Cardiac muscle cell (in vitro differentiated cells and primary cell): ENCODE measurements at regions not wholly inside any gene's neighbourhood (a gene's known extent, or its start where the extent isn't known, plus 50 kb on each side); places are given as distances from the start of the nearest gene placed in this dataset.

Experiments
- DNase-seq, 2 donors: peaks; one replicate each; pipeline versions ENCODE4 v3.0.0 to v3.0.0-alpha.2; 2010 to 2017; ENCODE audit warnings: low read depth in 1 of 2, low spot score in 1 of 2
- H3K27ac ChIP-seq: fragments of 200-600 bp; sonication (generic); 2 replicates; pipeline ENCODE4 v1.5.1; 2016
- H3K27me3 ChIP-seq: fragments of 200-600 bp; sonication (generic); 2 replicates; pipeline ENCODE4 v1.6.0; 2016; ENCODE audit warnings: control low read depth
- H3K36me3 ChIP-seq: fragments of 200-600 bp; sonication (generic); 2 replicates; pipeline ENCODE4 v1.5.1; 2016; ENCODE audit warnings: control low read depth
- H3K4me1 ChIP-seq: fragments of 200-600 bp; sonication (generic); 2 replicates; pipeline ENCODE4 v1.8.1; 2017; ENCODE audit warnings: low read depth, mild to moderate bottlenecking, mixed run types
- H3K4me3 ChIP-seq: fragments of 200-600 bp; sonication (generic); 2 replicates; pipeline ENCODE4 v1.5.1; 2016; ENCODE audit warnings: mild to moderate bottlenecking
- H3K9me3 ChIP-seq: fragments of 200-600 bp; sonication (generic); 2 replicates; pipeline ENCODE4 v1.5.1; 2017; ENCODE audit warnings: low read depth, mild to moderate bottlenecking, control low read depth
- CTCF ChIP-seq: IDR thresholded peaks from 2 replicates; pipeline ENCODE4 v1.5.1; 2012; ENCODE audit warnings: low read depth, mild to moderate bottlenecking, low read length

GRCh38 chr16:86165479-86165878 is 266.5 kb downstream of the IRF8 start:
- H3K27ac ChIP-seq, result no peak overlapping the region
- H3K36me3 ChIP-seq, result no peaks in the 10 kb centered on the region
- no peaks in the 10 kb centered on the region for H3K27me3 ChIP-seq
- H3K4me3 ChIP-seq, result no peak overlapping the region
- no peaks in the 10 kb centered on the region for H3K4me1 ChIP-seq
- no peak for DNase-seq
- no peak for TF ChIP-seq CTCF
- H3K9me3 ChIP-seq, result no peaks in the 10 kb centered on the region

GRCh38 chr16:86166414-86166813 is 267.5 kb downstream of the IRF8 start:
- Histone ChIP-seq H3K36me3 (no peaks in the 10 kb centered on the region), H3K27me3 (no peaks in the 10 kb centered on the region)

GRCh38 chr16:86167061-86167460 is 268.1 kb downstream of the IRF8 start:
- Histone ChIP-seq H3K9me3 (no peaks in the 10 kb centered on the region), H3K4me1 (peaks cover 7% of the 10 kb centered on the region), H3K36me3 (no peaks in the 10 kb centered on the region), H3K27me3 (no peaks in the 10 kb centered on the region), H3K4me3 (no peak overlapping the region), H3K27ac (no peak overlapping the region)
- DNase-seq, result no peak
- TF ChIP-seq CTCF, result no peak

More at GRCh38 chr16:86166414-86166813, 267.5 kb downstream of the IRF8 start:
- no peak overlapping the region for H3K27ac ChIP-seq
- no peaks in the 10 kb centered on the region for H3K9me3 ChIP-seq
- DNase-seq, result no peak
- no peak for TF ChIP-seq CTCF
- peaks cover 5% of the 10 kb centered on the region for H3K4me1 ChIP-seq
- H3K4me3 ChIP-seq, result no peak overlapping the region

GRCh38 chr16:86170720-86171119 is 271.8 kb downstream of the IRF8 start:
- peaks cover 11% of the 10 kb centered on the region for H3K27me3 ChIP-seq
- H3K4me1 ChIP-seq, result peaks cover 7% of the 10 kb centered on the region
- H3K9me3 ChIP-seq, result no peaks in the 10 kb centered on the region
- H3K27ac ChIP-seq, result no peak overlapping the region
- no peak for TF ChIP-seq CTCF
- H3K4me3 ChIP-seq, result no peak overlapping the region
- no peaks in the 10 kb centered on the region for H3K36me3 ChIP-seq
- DNase-seq, result no peak

- Histone ChIP-seq H3K4me1 (peaks cover 7% of the 10 kb centered on the region), H3K27ac (peak overlapping the region; percentile 27), H3K4me3 (no peak overlapping the region), H3K36me3 (no peaks in the 10 kb centered on the region), H3K27me3 (peaks cover 11% of the 10 kb centered on the region), H3K9me3 (no peaks in the 10 kb centered on the region)
- TF ChIP-seq CTCF, result no peak
- DNase-seq, result peak; percentile 15 to 32
Measured at GRCh38 chr16:86171329-86171728, 272.4 kb downstream of the IRF8 start.

GRCh38 chr16:86175816-86176215 is 276.9 kb downstream of the IRF8 start:
- TF ChIP-seq CTCF, result no peak
- no peak overlapping the region for H3K27ac ChIP-seq

More at GRCh38 chr16:86175816-86176215, 276.9 kb downstream of the IRF8 start:
- Histone ChIP-seq H3K27me3 (peaks cover 11% of the 10 kb centered on the region), H3K4me1 (peaks cover 7% of the 10 kb centered on the region), H3K36me3 (no peaks in the 10 kb centered on the region), H3K9me3 (no peaks in the 10 kb centered on the region), H3K4me3 (no peak overlapping the region)
- no peak for DNase-seq
